ENCODE measurements at regions not wholly inside any gene's neighbourhood (a gene's known extent, or its start where the extent isn't known, plus 50 kb on each side); places are given as distances from the start of the nearest gene placed in this dataset.

DNA sequence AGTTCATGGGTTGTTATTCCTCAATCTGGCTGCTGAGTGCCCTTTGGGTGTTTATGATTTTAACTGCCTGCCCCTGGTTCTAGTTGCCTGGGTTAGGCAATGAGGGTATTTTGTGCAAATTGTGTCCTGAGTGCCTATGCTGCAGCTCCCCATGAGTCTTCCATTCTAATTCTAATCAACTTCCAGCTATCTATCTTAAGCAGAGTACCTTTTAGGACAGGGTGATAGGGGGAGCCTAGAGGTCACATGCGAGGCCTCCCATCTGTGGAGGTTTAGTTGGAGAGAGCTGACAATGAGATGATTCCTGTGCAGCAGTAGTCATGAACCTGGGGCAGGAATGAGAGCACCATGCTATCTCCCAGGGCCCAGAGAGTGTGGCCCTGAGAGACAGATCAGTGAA is 225.9 kb upstream of the PLEKHG7 start:
- DNase-seq (ENCODE audit: low read depth), result no peak
- no peak overlapping the region for H3K4me3 ChIP-seq (ENCODE audit: low read length)
- no peak for TF ChIP-seq CTCF (IDR thresholded peaks at IDR 0.05; ENCODE audit: insufficient read depth, low read depth, low read length, missing control alignments)

- H3K4me3 ChIP-seq (ENCODE audit: low read length), result no peak overlapping the region
- no peak for DNase-seq (ENCODE audit: low read depth)
- no peak for TF ChIP-seq CTCF (IDR thresholded peaks at IDR 0.05; ENCODE audit: insufficient read depth, low read depth, low read length, missing control alignments)
These were observed 229.2 kb upstream of the PLEKHG7 start for GRCh38 chr12:92473564-92473963.

GRCh38 chr12:92472201-92472600 is 230.6 kb upstream of the PLEKHG7 start:
- DNase-seq (ENCODE audit: low read depth), result no peak
- H3K4me3 ChIP-seq (ENCODE audit: low read length), result no peak overlapping the region
- TF ChIP-seq CTCF (IDR thresholded peaks at IDR 0.05; ENCODE audit: insufficient read depth, low read depth, low read length, missing control alignments), result no peak

GRCh38 chr12:92471551-92471950 is 231.2 kb upstream of the PLEKHG7 start:
- no peak overlapping the region for H3K4me3 ChIP-seq (ENCODE audit: low read length)
- DNase-seq (ENCODE audit: low read depth), result no peak
- TF ChIP-seq CTCF (IDR thresholded peaks at IDR 0.05; ENCODE audit: insufficient read depth, low read depth, low read length, missing control alignments), result no peak

DNA sequence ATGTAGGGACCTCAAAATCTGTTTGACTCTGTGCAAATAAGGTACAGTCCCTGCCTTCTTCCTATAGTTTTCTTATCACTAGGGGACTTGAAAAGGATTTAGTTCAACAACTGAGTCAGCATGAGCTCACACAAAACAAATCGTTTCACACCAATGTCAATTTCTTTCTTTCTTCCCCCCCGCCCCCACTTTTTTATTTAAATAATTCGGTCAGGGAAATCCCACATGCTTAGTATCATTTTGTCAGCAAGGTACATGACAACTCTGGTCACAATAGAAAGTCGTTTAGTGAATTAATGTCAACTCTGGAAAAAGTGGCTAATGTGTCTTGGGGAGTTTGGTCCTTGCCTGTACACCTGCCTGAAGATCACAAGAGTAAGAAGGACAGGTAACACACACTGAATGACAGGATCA is 232.2 kb upstream of the PLEKHG7 start:
- no peak overlapping the region for H3K4me3 ChIP-seq (ENCODE audit: low read length)
- DNase-seq (ENCODE audit: low read depth), result peak; percentile 24
- TF ChIP-seq CTCF (IDR thresholded peaks at IDR 0.05; ENCODE audit: insufficient read depth, low read depth, low read length, missing control alignments), result no peak

DNA sequence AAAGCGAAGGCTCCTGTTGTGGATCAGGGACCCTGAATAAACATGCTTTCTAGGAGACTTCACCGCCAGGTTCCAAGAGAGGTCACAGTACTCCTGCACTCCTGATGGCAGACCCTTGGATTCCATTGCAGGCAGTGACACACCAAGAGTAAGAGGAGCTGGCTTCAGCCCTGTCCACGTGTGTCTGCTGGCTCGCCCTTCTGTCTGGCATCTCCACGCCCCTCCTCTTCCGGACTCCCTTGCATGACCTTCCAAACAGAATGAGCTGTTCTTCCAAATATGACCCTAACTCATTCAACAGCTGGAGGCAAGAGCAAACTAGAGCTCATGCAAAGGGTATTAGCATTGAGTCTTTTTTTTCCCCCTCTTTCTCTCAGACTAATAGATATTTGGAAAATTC is 233.0 kb upstream of the PLEKHG7 start:
- H3K4me3 ChIP-seq (ENCODE audit: low read length), result no peak overlapping the region
- peak; percentile 55 for DNase-seq (ENCODE audit: low read depth)
- TF ChIP-seq CTCF (IDR thresholded peaks at IDR 0.05; ENCODE audit: insufficient read depth, low read depth, low read length, missing control alignments), result no peak

DNA sequence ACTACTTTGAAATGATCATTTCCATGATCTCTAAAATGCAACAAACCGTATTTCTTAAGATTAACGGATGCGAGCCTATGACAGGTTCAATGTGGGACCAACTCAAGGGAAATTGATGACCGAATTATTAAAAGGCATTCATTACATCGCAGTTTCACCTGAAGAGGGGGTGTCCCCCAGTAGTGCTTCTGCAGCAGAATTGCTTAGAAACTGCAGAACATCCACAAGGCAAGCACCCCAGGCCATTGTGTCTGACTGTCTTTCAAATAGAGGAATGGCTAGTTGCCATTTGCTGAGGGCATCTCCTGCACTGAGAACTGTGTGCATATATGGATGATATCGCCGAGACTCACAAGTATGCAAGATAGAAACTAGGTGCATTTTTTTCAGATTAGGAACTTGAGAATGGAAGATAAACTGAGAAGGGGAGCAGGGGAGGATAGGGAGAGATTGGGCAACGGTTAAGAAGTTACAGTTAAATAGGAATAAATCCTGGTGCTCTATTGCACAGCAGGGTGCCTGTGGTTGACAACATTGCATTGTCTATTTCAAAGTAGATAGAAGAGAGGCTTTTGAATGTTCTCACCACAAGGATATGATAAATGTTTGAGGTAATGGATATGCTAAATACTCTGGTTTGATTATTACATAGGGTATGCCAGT is 234.3 kb upstream of the PLEKHG7 start:
- no peak for TF ChIP-seq CTCF (IDR thresholded peaks at IDR 0.05; ENCODE audit: insufficient read depth, low read depth, low read length, missing control alignments)
- no peak for DNase-seq (ENCODE audit: low read depth)
- no peak overlapping the region for H3K4me3 ChIP-seq (ENCODE audit: low read length)
